ENCODE measurements at regions not wholly inside any gene's neighbourhood (a gene's known extent, or its start where the extent isn't known, plus 50 kb on each side); places are given as distances from the start of the nearest gene placed in this dataset.

- Histone ChIP-seq H3K9ac (ENCODE audit: low read length) (no peak overlapping the region), H3K4me1 (ENCODE audit: control insufficient read depth, insufficient read depth, low read length) (no peaks in the 10 kb centered on the region), H3K4me3 (ENCODE audit: low read length) (no peak overlapping the region), H3K36me3 (ENCODE audit: control insufficient read depth, insufficient read depth, low read length) (no peaks in the 10 kb centered on the region), H3K9me3 (ENCODE audit: control insufficient read depth, low read length) (no peaks in the 10 kb centered on the region), H3K27me3 (ENCODE audit: control insufficient read depth, insufficient read depth, low read length) (no peaks in the 10 kb centered on the region)
Observed at GRCh38 chr15:39180483-39180933, 400.4 kb upstream of the THBS1 start.

- H3K27me3 ChIP-seq (ENCODE audit: control insufficient read depth, insufficient read depth, low read length) = no peaks in the 10 kb centered on the region
- no peaks in the 10 kb centered on the region for H3K9me3 ChIP-seq (ENCODE audit: control insufficient read depth, low read length)
- no peak overlapping the region for H3K9ac ChIP-seq (ENCODE audit: low read length)
- H3K36me3 ChIP-seq (ENCODE audit: control insufficient read depth, insufficient read depth, low read length) = no peaks in the 10 kb centered on the region
- H3K4me1 ChIP-seq (ENCODE audit: control insufficient read depth, insufficient read depth, low read length) = no peaks in the 10 kb centered on the region
- no peak overlapping the region for H3K4me3 ChIP-seq (ENCODE audit: low read length)
Observed at GRCh38 chr15:39181056-39181747, 399.7 kb upstream of the THBS1 start.

- no peak overlapping the region for H3K4me3 ChIP-seq (ENCODE audit: low read length)
- H3K27me3 ChIP-seq (ENCODE audit: control insufficient read depth, insufficient read depth, low read length) = no peaks in the 10 kb centered on the region
- no peak overlapping the region for H3K9ac ChIP-seq (ENCODE audit: low read length)
- no peaks in the 10 kb centered on the region for H3K9me3 ChIP-seq (ENCODE audit: control insufficient read depth, low read length)
- H3K4me1 ChIP-seq (ENCODE audit: control insufficient read depth, insufficient read depth, low read length) = no peaks in the 10 kb centered on the region
- no peaks in the 10 kb centered on the region for H3K36me3 ChIP-seq (ENCODE audit: control insufficient read depth, insufficient read depth, low read length)
Observed at GRCh38 chr15:39181940-39182339, 398.9 kb upstream of the THBS1 start.

GRCh38 chr15:39183164-39183881 is 397.6 kb upstream of the THBS1 start:
- no peaks in the 10 kb centered on the region for H3K36me3 ChIP-seq (ENCODE audit: control insufficient read depth, insufficient read depth, low read length)
- no peak overlapping the region for H3K4me3 ChIP-seq (ENCODE audit: low read length)
- H3K27me3 ChIP-seq (ENCODE audit: control insufficient read depth, insufficient read depth, low read length) = no peaks in the 10 kb centered on the region
- H3K9ac ChIP-seq (ENCODE audit: low read length) = no peak overlapping the region
- H3K9me3 ChIP-seq (ENCODE audit: control insufficient read depth, low read length) = no peaks in the 10 kb centered on the region
- H3K4me1 ChIP-seq (ENCODE audit: control insufficient read depth, insufficient read depth, low read length) = no peaks in the 10 kb centered on the region

GRCh38 chr15:39184701-39185390 is 396.0 kb upstream of the THBS1 start:
- Histone ChIP-seq H3K36me3 (ENCODE audit: control insufficient read depth, insufficient read depth, low read length) (no peaks in the 10 kb centered on the region), H3K4me3 (ENCODE audit: low read length) (no peak overlapping the region), H3K9ac (ENCODE audit: low read length) (no peak overlapping the region), H3K9me3 (ENCODE audit: control insufficient read depth, low read length) (no peaks in the 10 kb centered on the region), H3K27me3 (ENCODE audit: control insufficient read depth, insufficient read depth, low read length) (no peaks in the 10 kb centered on the region), H3K4me1 (ENCODE audit: control insufficient read depth, insufficient read depth, low read length) (no peaks in the 10 kb centered on the region)

- Histone ChIP-seq H3K9me3 (ENCODE audit: control insufficient read depth, low read length) (no peaks in the 10 kb centered on the region), H3K9ac (ENCODE audit: low read length) (no peak overlapping the region), H3K36me3 (ENCODE audit: control insufficient read depth, insufficient read depth, low read length) (no peaks in the 10 kb centered on the region), H3K4me3 (ENCODE audit: low read length) (no peak overlapping the region), H3K27me3 (ENCODE audit: control insufficient read depth, insufficient read depth, low read length) (no peaks in the 10 kb centered on the region), H3K4me1 (ENCODE audit: control insufficient read depth, insufficient read depth, low read length) (peaks cover 4% of the 10 kb centered on the region)
Observed at GRCh38 chr15:39188314-39188713, 392.6 kb upstream of the THBS1 start.

GRCh38 chr15:39188930-39189329 is 391.9 kb upstream of the THBS1 start:
- Histone ChIP-seq H3K27me3 (ENCODE audit: control insufficient read depth, insufficient read depth, low read length) (no peaks in the 10 kb centered on the region), H3K36me3 (ENCODE audit: control insufficient read depth, insufficient read depth, low read length) (no peaks in the 10 kb centered on the region), H3K9ac (ENCODE audit: low read length) (no peak overlapping the region), H3K4me3 (ENCODE audit: low read length) (no peak overlapping the region), H3K9me3 (ENCODE audit: control insufficient read depth, low read length) (no peaks in the 10 kb centered on the region), H3K4me1 (ENCODE audit: control insufficient read depth, insufficient read depth, low read length) (peaks cover 4% of the 10 kb centered on the region)

GRCh38 chr15:39191871-39192291 is 389.0 kb upstream of the THBS1 start:
- no peaks in the 10 kb centered on the region for H3K36me3 ChIP-seq (ENCODE audit: control insufficient read depth, insufficient read depth, low read length)
- no peaks in the 10 kb centered on the region for H3K9me3 ChIP-seq (ENCODE audit: control insufficient read depth, low read length)
- H3K4me3 ChIP-seq (ENCODE audit: low read length) = no peak overlapping the region
- no peaks in the 10 kb centered on the region for H3K27me3 ChIP-seq (ENCODE audit: control insufficient read depth, insufficient read depth, low read length)
- H3K9ac ChIP-seq (ENCODE audit: low read length) = no peak overlapping the region
- peaks cover 9% of the 10 kb centered on the region for H3K4me1 ChIP-seq (ENCODE audit: control insufficient read depth, insufficient read depth, low read length)

GRCh38 chr15:39192351-39192750 is 388.5 kb upstream of the THBS1 start:
- Histone ChIP-seq H3K36me3 (ENCODE audit: control insufficient read depth, insufficient read depth, low read length) (no peaks in the 10 kb centered on the region), H3K4me3 (ENCODE audit: low read length) (no peak overlapping the region), H3K9me3 (ENCODE audit: control insufficient read depth, low read length) (no peaks in the 10 kb centered on the region), H3K4me1 (ENCODE audit: control insufficient read depth, insufficient read depth, low read length) (peaks cover 9% of the 10 kb centered on the region), H3K27me3 (ENCODE audit: control insufficient read depth, insufficient read depth, low read length) (no peaks in the 10 kb centered on the region), H3K9ac (ENCODE audit: low read length) (no peak overlapping the region)

GRCh38 chr15:39192979-39193560 is 387.8 kb upstream of the THBS1 start:
- no peak overlapping the region for H3K9ac ChIP-seq (ENCODE audit: low read length)

GRCh38 chr15:39193611-39194010 is 387.3 kb upstream of the THBS1 start:
- H3K4me1 ChIP-seq (ENCODE audit: control insufficient read depth, insufficient read depth, low read length) = peaks cover 9% of the 10 kb centered on the region
- H3K36me3 ChIP-seq (ENCODE audit: control insufficient read depth, insufficient read depth, low read length) = no peaks in the 10 kb centered on the region

More at GRCh38 chr15:39192979-39193560, 387.8 kb upstream of the THBS1 start:
- no peaks in the 10 kb centered on the region for H3K36me3 ChIP-seq (ENCODE audit: control insufficient read depth, insufficient read depth, low read length)
- H3K27me3 ChIP-seq (ENCODE audit: control insufficient read depth, insufficient read depth, low read length) = no peaks in the 10 kb centered on the region
- no peak overlapping the region for H3K4me3 ChIP-seq (ENCODE audit: low read length)
- no peaks in the 10 kb centered on the region for H3K9me3 ChIP-seq (ENCODE audit: control insufficient read depth, low read length)
- peaks cover 9% of the 10 kb centered on the region for H3K4me1 ChIP-seq (ENCODE audit: control insufficient read depth, insufficient read depth, low read length)

More at GRCh38 chr15:39193611-39194010, 387.3 kb upstream of the THBS1 start:
- H3K9ac ChIP-seq (ENCODE audit: low read length) = no peak overlapping the region
- no peak overlapping the region for H3K4me3 ChIP-seq (ENCODE audit: low read length)
- H3K9me3 ChIP-seq (ENCODE audit: control insufficient read depth, low read length) = no peaks in the 10 kb centered on the region
- H3K27me3 ChIP-seq (ENCODE audit: control insufficient read depth, insufficient read depth, low read length) = no peaks in the 10 kb centered on the region
